Vagina (tissue), 2 donors: ENCODE measurements at regions not wholly inside any gene's neighbourhood (a gene's known extent, or its start where the extent isn't known, plus 50 kb on each side); places are given as distances from the start of the nearest gene placed in this dataset.

ENCODE experiments used
- DNase-seq, 2 donors: peaks; one replicate each; pipeline ENCODE4 v3.0.0-alpha.2; 2017; ENCODE audit errors: extremely low spot score in 2 of 2
- H3K27ac ChIP-seq: fragments of 200-600 bp; sonication (generic); one replicate; pipeline ENCODE4 v1.5.1; 2019
- H3K27me3 ChIP-seq: fragments of 200-600 bp; sonication (generic); one replicate; pipeline ENCODE4 v1.5.1; 2019
- H3K36me3 ChIP-seq, 2 donors: fragments of 200-600 bp; sonication (generic); one replicate each; pipeline ENCODE4 v1.5.1; 2017 to 2019
- H3K4me1 ChIP-seq: fragments of 200-600 bp; sonication (generic); one replicate; pipeline ENCODE4 v1.5.1; 2019
- H3K4me3 ChIP-seq, 2 donors: fragments of 200-600 bp; sonication (generic); 1 replicate in 1 of 2; 2 replicates in 1 of 2; pipeline ENCODE4 v1.5.1; 2016 to 2019
- H3K9me3 ChIP-seq: fragments of 200-600 bp; sonication (generic); one replicate; pipeline ENCODE4 v1.5.1; 2019
- CTCF ChIP-seq, 3 experiments: fragments of 450-650 bp in 2 of 3; fragments of 200-600 bp in 1 of 3; sonication (generic) in 1 of 3; IDR thresholded peaks; one replicate each; pipeline ENCODE4 v1.5.1; 2017 to 2019; ENCODE audit warnings: antibody characterized with exemption in 3 of 3, mild to moderate bottlenecking in 2 of 3, moderate library complexity in 2 of 3
- POLR2A ChIP-seq, 2 donors: fragments of 450-650 bp; IDR thresholded peaks; one replicate each; pipeline ENCODE4 v1.6.1; 2017; ENCODE audit warnings: antibody characterized with exemption in 2 of 2, mild to moderate bottlenecking in 2 of 2, moderate library complexity in 2 of 2
- POLR2AphosphoS5 ChIP-seq, 2 donors: sonication (generic); formaldehyde crosslinking; IDR thresholded peaks; one replicate each; pipeline ENCODE4 v1.9.0; 2017; ENCODE audit warnings: antibody characterized with exemption in 2 of 2, mild to moderate bottlenecking in 2 of 2, low read depth in 1 of 2; ENCODE audit not compliant: insufficient read depth in 1 of 2
- intact Hi-C: fragments of 100-400 bp; cut with DNase I; formaldehyde crosslinking; loops from one replicate; pipeline ENCODE4 v1.15.1; 2023

GRCh38 chr6:147738099-147738498 is 229.6 kb downstream of the SAMD5 start:
- H3K27me3 ChIP-seq: no peaks in the 10 kb centered on the region
- DNase-seq: no peak
- H3K27ac ChIP-seq: no peak overlapping the region
- no peak overlapping the region for H3K4me3 ChIP-seq
- intact Hi-C loops: no loop called here
- no peaks in the 10 kb centered on the region for H3K9me3 ChIP-seq
- TF ChIP-seq POLR2AphosphoS5 (IDR thresholded peaks at IDR 0.05; ENCODE audit: insufficient read depth in 1 of 2, low read depth in 1 of 2): no peak
- TF ChIP-seq POLR2A (IDR thresholded peaks at IDR 0.05): no peak
- TF ChIP-seq CTCF (IDR thresholded peaks at IDR 0.05): no peak
- H3K36me3 ChIP-seq: no peaks in the 10 kb centered on the region
- no peaks in the 10 kb centered on the region for H3K4me1 ChIP-seq

GRCh38 chr6:147738516-147739162 is 230.1 kb downstream of the SAMD5 start:
- no peak overlapping the region for H3K27ac ChIP-seq
- no peak overlapping the region for H3K4me3 ChIP-seq
- no peaks in the 10 kb centered on the region for H3K36me3 ChIP-seq
- no peak for DNase-seq
- no peaks in the 10 kb centered on the region for H3K27me3 ChIP-seq
- TF ChIP-seq POLR2AphosphoS5 (IDR thresholded peaks at IDR 0.05; ENCODE audit: insufficient read depth in 1 of 2, low read depth in 1 of 2): no peak
- no peak for TF ChIP-seq POLR2A (IDR thresholded peaks at IDR 0.05)
- no peak for TF ChIP-seq CTCF (IDR thresholded peaks at IDR 0.05)
- intact Hi-C loops: no loop called here
- no peaks in the 10 kb centered on the region for H3K9me3 ChIP-seq
- H3K4me1 ChIP-seq: no peaks in the 10 kb centered on the region

GRCh38 chr6:147740326-147740725 is 231.8 kb downstream of the SAMD5 start:
- TF ChIP-seq POLR2AphosphoS5 (IDR thresholded peaks at IDR 0.05; ENCODE audit: insufficient read depth in 1 of 2, low read depth in 1 of 2): no peak
- TF ChIP-seq CTCF (IDR thresholded peaks at IDR 0.05): no peak
- TF ChIP-seq POLR2A (IDR thresholded peaks at IDR 0.05): no peak
- DNase-seq: no peak
- intact Hi-C loops: no loop called here

GRCh38 chr6:147740916-147741315 is 232.4 kb downstream of the SAMD5 start:
- H3K9me3 ChIP-seq: no peaks in the 10 kb centered on the region
- H3K4me3 ChIP-seq: no peak overlapping the region
- TF ChIP-seq CTCF (IDR thresholded peaks at IDR 0.05) (no peak), POLR2AphosphoS5 (IDR thresholded peaks at IDR 0.05; ENCODE audit: insufficient read depth in 1 of 2, low read depth in 1 of 2) (no peak), POLR2A (IDR thresholded peaks at IDR 0.05) (no peak)
- H3K27ac ChIP-seq: no peak overlapping the region
- no peak for DNase-seq
- no peaks in the 10 kb centered on the region for H3K36me3 ChIP-seq
- intact Hi-C loops: no loop called here
- no peaks in the 10 kb centered on the region for H3K27me3 ChIP-seq
- H3K4me1 ChIP-seq: no peaks in the 10 kb centered on the region

More at GRCh38 chr6:147740326-147740725, 231.8 kb downstream of the SAMD5 start:
- Histone ChIP-seq H3K36me3 (no peaks in the 10 kb centered on the region), H3K4me3 (no peak overlapping the region), H3K27ac (no peak overlapping the region), H3K9me3 (no peaks in the 10 kb centered on the region), H3K4me1 (no peaks in the 10 kb centered on the region), H3K27me3 (no peaks in the 10 kb centered on the region)

- Histone ChIP-seq H3K9me3 (no peaks in the 10 kb centered on the region), H3K27ac (no peak overlapping the region), H3K36me3 (no peaks in the 10 kb centered on the region), H3K4me1 (no peaks in the 10 kb centered on the region), H3K4me3 (no peak overlapping the region), H3K27me3 (no peaks in the 10 kb centered on the region)
- no peak for DNase-seq
- TF ChIP-seq POLR2A (IDR thresholded peaks at IDR 0.05) (no peak), CTCF (IDR thresholded peaks at IDR 0.05) (no peak), POLR2AphosphoS5 (IDR thresholded peaks at IDR 0.05; ENCODE audit: insufficient read depth in 1 of 2, low read depth in 1 of 2) (no peak)
- intact Hi-C loops: no loop called here
Observed at GRCh38 chr6:147741389-147741788, 232.9 kb downstream of the SAMD5 start.
